Small intestine (tissue), 7 donors: ENCODE measurements at regions not wholly inside any gene's neighbourhood (a gene's known extent, or its start where the extent isn't known, plus 50 kb on each side); places are given as distances from the start of the nearest gene placed in this dataset.
A peak's percentile ranks its signal among the peaks of the same experiment; 100 is the strongest.

Source experiments
- DNase-seq, 2 donors: peaks; one replicate each; pipeline versions ENCODE4 v3.0.0 to v3.0.0-alpha.2; 2013
- FAIRE-seq: peaks from 2 replicates; lab custom pipeline; 2012; peaks lifted over from hg19 to GRCh38; lab: Jason Lieb, UNC
- H3K27ac ChIP-seq, 3 donors: one replicate each; pipeline ENCODE4 v1.5.1; 2013; ENCODE audit warnings: low read length in 2 of 3, mild to moderate bottlenecking in 2 of 3, control low read depth in 1 of 3, inconsistent platforms in 1 of 3, low read depth in 1 of 3, moderate library complexity in 1 of 3
- H3K27me3 ChIP-seq, 3 donors: one replicate each; pipeline ENCODE4 v1.6.1; 2013; ENCODE audit warnings: low read length in 3 of 3, inconsistent platforms in 1 of 3; ENCODE audit not compliant: control insufficient read depth in 3 of 3, insufficient read depth in 3 of 3
- H3K36me3 ChIP-seq, 3 donors: one replicate each; pipeline ENCODE4 v1.6.1; 2013; ENCODE audit warnings: low read length in 3 of 3, inconsistent platforms in 1 of 3, low read depth in 1 of 3, mild to moderate bottlenecking in 1 of 3, moderate library complexity in 1 of 3; ENCODE audit not compliant: control insufficient read depth in 3 of 3, insufficient read depth in 2 of 3
- H3K4me1 ChIP-seq, 3 donors: one replicate each; pipeline ENCODE4 v1.6.1; 2013; ENCODE audit warnings: low read length in 2 of 3, inconsistent platforms in 1 of 3, low read depth in 1 of 3, mild to moderate bottlenecking in 1 of 3, moderate library complexity in 1 of 3; ENCODE audit not compliant: control insufficient read depth in 3 of 3, insufficient read depth in 2 of 3
- H3K4me3 ChIP-seq, 3 donors: one replicate each; pipeline ENCODE4 v1.5.1; 2013; ENCODE audit warnings: low read length in 3 of 3, control low read depth in 1 of 3, inconsistent platforms in 1 of 3, low read depth in 1 of 3, mild to moderate bottlenecking in 1 of 3, moderate library complexity in 1 of 3
- H3K9me3 ChIP-seq, 2 donors: one replicate each; pipeline ENCODE4 v1.6.1; 2013; ENCODE audit warnings: low read depth in 1 of 2, low read length in 1 of 2; ENCODE audit not compliant: control insufficient read depth in 2 of 2, insufficient read depth in 1 of 2
- WGBS, 3 donors: extraction: QIAGEN DNeasy Blood & Tissue Kit; methylation state at CpG; one replicate each; pipeline ENCODE4 v1.1.7; 2013; 5-methylcytosine and 5-hydroxymethylcytosine counted together
- donor health status: healthy with polysubstance abuse.
- donor health status: control.
- donor health status: control.
- donor health status: Bipolar disorder and iron deficiency.
- donor health status: healthy.

GRCh38 chr12:91290354-91290753, 107.7 kb upstream of the DCN start:
- Histone ChIP-seq H3K27ac (no peak overlapping the region), H3K27me3 (no peaks in the 10 kb centered on the region), H3K9me3 (no peaks in the 10 kb centered on the region), H3K4me1 (no peaks in the 10 kb centered on the region), H3K36me3 (no peaks in the 10 kb centered on the region), H3K4me3 (no peak overlapping the region)
- DNase-seq = no peak
- no peak for FAIRE-seq

- Histone ChIP-seq H3K9me3 (no peaks in the 10 kb centered on the region), H3K4me1 (no peaks in the 10 kb centered on the region), H3K27ac (no peak overlapping the region), H3K36me3 (no peaks in the 10 kb centered on the region), H3K4me3 (no peak overlapping the region), H3K27me3 (no peaks in the 10 kb centered on the region)
- 43 to 63% (median 50%) methylated on average over 3 of the region's 3 CpGs for WGBS, 3 donors
- DNase-seq = no peak
- no peak for FAIRE-seq
These were observed 107.3 kb upstream of the DCN start for GRCh38 chr12:91289906-91290305.

GRCh38 chr12:91289072-91289471, 106.5 kb upstream of the DCN start:
- Histone ChIP-seq H3K9me3 (no peaks in the 10 kb centered on the region), H3K4me1 (no peaks in the 10 kb centered on the region), H3K27me3 (no peaks in the 10 kb centered on the region), H3K36me3 (no peaks in the 10 kb centered on the region), H3K4me3 (no peak overlapping the region), H3K27ac (no peak overlapping the region)
- WGBS, 3 donors = 15 to 39% (median 32%) methylated on average over 1 of the region's 1 CpG
- DNase-seq (no peak), FAIRE-seq (no peak)

DNA sequence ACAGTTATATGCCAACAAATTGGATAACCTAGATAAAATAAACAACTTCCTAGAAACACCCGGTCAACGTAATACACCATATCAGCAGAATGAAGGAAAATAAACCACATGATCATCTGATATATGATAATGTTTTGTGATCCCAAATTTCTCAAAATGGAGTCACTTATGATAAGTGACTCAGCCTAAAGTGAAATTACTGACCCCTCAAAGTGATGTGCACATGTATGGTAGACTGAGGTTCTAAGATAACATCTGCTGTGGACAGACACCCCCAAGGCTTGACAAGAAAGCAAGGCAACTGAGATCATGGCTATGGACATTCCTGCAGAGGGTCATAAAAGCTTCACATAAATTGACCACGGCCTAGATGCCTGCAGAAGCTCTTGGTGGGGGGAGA, 105.1 kb upstream of the DCN start:
- Histone ChIP-seq H3K27ac (no peak overlapping the region), H3K4me1 (no peaks in the 10 kb centered on the region), H3K4me3 (no peak overlapping the region), H3K27me3 (no peaks in the 10 kb centered on the region), H3K36me3 (no peaks in the 10 kb centered on the region), H3K9me3 (no peaks in the 10 kb centered on the region)
- DNase-seq (no peak), FAIRE-seq (no peak)
- 34 to 57% (median 47%) methylated on average over 3 of the region's 3 CpGs for WGBS, 3 donors

- H3K36me3 ChIP-seq = no peaks in the 10 kb centered on the region
- no peak for DNase-seq
- FAIRE-seq = no peak
- H3K27me3 ChIP-seq = no peaks in the 10 kb centered on the region
- no peaks in the 10 kb centered on the region for H3K4me1 ChIP-seq
- H3K27ac ChIP-seq = no peak overlapping the region
- no peak overlapping the region for H3K4me3 ChIP-seq
- H3K9me3 ChIP-seq = no peaks in the 10 kb centered on the region
These were observed 95.5 kb upstream of the DCN start for GRCh38 chr12:91278126-91278525.

- Histone ChIP-seq H3K4me1 (no peaks in the 10 kb centered on the region), H3K36me3 (no peaks in the 10 kb centered on the region), H3K27me3 (no peaks in the 10 kb centered on the region), H3K4me3 (no peak overlapping the region), H3K27ac (peak overlapping the region in 1 of 3 donors; percentile 4), H3K9me3 (peaks cover 0 to 4% of the 10 kb centered on the region in 2 donors)
- FAIRE-seq (no peak), DNase-seq (no peak)
- WGBS, 3 donors = 48 to 49% (median 48%) methylated on average over 2 of the region's 2 CpGs
These were observed 93.9 kb upstream of the DCN start for GRCh38 chr12:91276509-91276908.

DNA sequence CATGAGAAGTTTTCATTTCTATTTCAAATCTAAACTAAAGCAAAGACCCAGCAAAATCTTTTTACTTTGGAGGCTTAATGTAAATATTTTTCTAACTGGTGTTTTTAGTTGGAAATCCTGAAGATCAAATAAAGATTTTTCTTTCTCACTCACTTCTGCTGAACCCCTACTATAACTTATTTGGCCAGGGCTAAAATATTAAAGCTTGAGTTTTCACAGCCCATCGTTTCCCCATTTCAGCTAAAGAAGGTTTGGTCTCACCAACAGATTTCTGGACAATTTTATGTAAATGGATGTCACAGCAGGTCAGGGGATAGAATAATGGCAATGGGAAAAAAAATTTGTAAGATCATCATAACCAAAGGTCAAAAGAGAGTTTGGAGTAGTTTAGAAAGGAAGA, 92.7 kb upstream of the DCN start:
- H3K27ac ChIP-seq = peak overlapping the region in 1 of 3 donors; percentile 59
- H3K9me3 ChIP-seq = peaks cover 0 to 4% of the 10 kb centered on the region in 2 donors
- H3K4me3 ChIP-seq = no peak overlapping the region
- no peaks in the 10 kb centered on the region for H3K36me3 ChIP-seq
- 41 to 45% (median 45%) methylated on average over 1 of the region's 1 CpG for WGBS, 3 donors
- H3K27me3 ChIP-seq = peaks cover 0 to 2% (median 0%) of the 10 kb centered on the region in 3 donors
- FAIRE-seq = no peak
- no peak for DNase-seq
- H3K4me1 ChIP-seq = no peaks in the 10 kb centered on the region

GRCh38 chr12:91274916-91275315, 92.3 kb upstream of the DCN start:
- H3K27me3 ChIP-seq = peaks cover 0 to 2% (median 0%) of the 10 kb centered on the region in 3 donors
- 4 to 19% (median 4%) methylated on average over 1 of the region's 1 CpG for WGBS, 3 donors
- no peaks in the 10 kb centered on the region for H3K4me1 ChIP-seq
- peak overlapping the region in 2 of 3 donors; percentile 34 to 59 for H3K27ac ChIP-seq
- no peaks in the 10 kb centered on the region for H3K36me3 ChIP-seq
- no peak overlapping the region for H3K4me3 ChIP-seq
- peaks cover 0 to 4% of the 10 kb centered on the region in 2 donors for H3K9me3 ChIP-seq
- DNase-seq (peak in 1 of 2 donors; percentile 11), FAIRE-seq (no peak)

- peaks cover 0 to 2% (median 0%) of the 10 kb centered on the region in 3 donors for H3K27me3 ChIP-seq
- H3K36me3 ChIP-seq = no peaks in the 10 kb centered on the region
- FAIRE-seq = no peak
- no peaks in the 10 kb centered on the region for H3K4me1 ChIP-seq
- peak overlapping the region in 2 of 3 donors; percentile 62 to 79 for H3K27ac ChIP-seq
- DNase-seq = no peak
- H3K9me3 ChIP-seq = peaks cover 0 to 4% of the 10 kb centered on the region in 2 donors
- 65 to 68% (median 66%) methylated on average over 5 of the region's 5 CpGs for WGBS, 3 donors
- no peak overlapping the region for H3K4me3 ChIP-seq
These were observed 90.9 kb upstream of the DCN start for GRCh38 chr12:91273560-91273959.
